Lower lobe of right lung (tissue), 2 donors: ENCODE measurements at regions not wholly inside any gene's neighbourhood (a gene's known extent, or its start where the extent isn't known, plus 50 kb on each side); places are given as distances from the start of the nearest gene placed in this dataset.

Experiments used
- ATAC-seq, 2 donors: fragments of 200-7000 bp; cut with Tn5 transposase; one replicate each; pipeline ENCODE4 v1.9.1; 2020 to 2022; ENCODE audit warnings: mild to moderate bottlenecking in 2 of 2, moderate library complexity in 2 of 2
- DNase-seq: peaks from one replicate; pipeline ENCODE4 v3.0.0-alpha.2; 2020
- H3K27ac ChIP-seq: fragments of 200-600 bp; one replicate; pipeline ENCODE4 v1.8.0; 2022
- H3K27me3 ChIP-seq: fragments of 200-600 bp; one replicate; pipeline ENCODE4 v1.8.0; 2022; ENCODE audit warnings: low read depth
- H3K36me3 ChIP-seq: fragments of 200-600 bp; one replicate; pipeline ENCODE4 v1.8.0; 2022; ENCODE audit warnings: mild to moderate bottlenecking
- H3K4me1 ChIP-seq: fragments of 200-600 bp; one replicate; pipeline ENCODE4 v1.8.0; 2022
- H3K4me3 ChIP-seq: fragments of 200-600 bp; one replicate; pipeline ENCODE4 v1.8.0; 2022; ENCODE audit warnings: mild to moderate bottlenecking
- H3K9me3 ChIP-seq: fragments of 200-600 bp; one replicate; pipeline ENCODE4 v1.8.0; 2022
- CTCF ChIP-seq: fragments of 200-600 bp; IDR thresholded peaks from one replicate; pipeline ENCODE4 v1.8.0; 2022; ENCODE audit warnings: antibody characterized with exemption, mild to moderate bottlenecking
- intact Hi-C: fragments of 100-400 bp; cut with DNase I; formaldehyde crosslinking; loops from one replicate; pipeline ENCODE4 v1.11.0; 2022
- donor health status: DM: no; HTN: yes; CAD: no; lungs with severe emphysema.

GRCh38 chr4:181688432-181688831 lies 554.8 kb upstream of the TENM3 start:
- intact Hi-C loops = no loop called here
- Histone ChIP-seq H3K27me3 (no peaks in the 10 kb centered on the region), H3K4me3 (no peak overlapping the region), H3K4me1 (no peaks in the 10 kb centered on the region), H3K9me3 (no peaks in the 10 kb centered on the region), H3K36me3 (no peaks in the 10 kb centered on the region), H3K27ac (no peak overlapping the region)
- no peak for DNase-seq
- no peak for ATAC-seq
- no peak for TF ChIP-seq CTCF

GRCh38 chr4:181688872-181689271 lies 554.3 kb upstream of the TENM3 start:
- Histone ChIP-seq H3K27ac (no peak overlapping the region), H3K4me1 (no peaks in the 10 kb centered on the region), H3K9me3 (no peaks in the 10 kb centered on the region), H3K36me3 (no peaks in the 10 kb centered on the region), H3K27me3 (no peaks in the 10 kb centered on the region), H3K4me3 (no peak overlapping the region)
- DNase-seq = no peak
- intact Hi-C loops = no loop called here
- TF ChIP-seq CTCF = no peak
- ATAC-seq = no peak

GRCh38 chr4:181690498-181690897 lies 552.7 kb upstream of the TENM3 start:
- H3K36me3 ChIP-seq = no peaks in the 10 kb centered on the region
- H3K27ac ChIP-seq = no peak overlapping the region

GRCh38 chr4:181692965-181693364 lies 550.2 kb upstream of the TENM3 start:
- Histone ChIP-seq H3K4me3 (no peak overlapping the region), H3K9me3 (no peaks in the 10 kb centered on the region), H3K36me3 (no peaks in the 10 kb centered on the region), H3K27me3 (no peaks in the 10 kb centered on the region), H3K27ac (no peak overlapping the region), H3K4me1 (no peaks in the 10 kb centered on the region)
- no peak for TF ChIP-seq CTCF
- ATAC-seq = no peak
- intact Hi-C loops = no loop called here
- DNase-seq = no peak

More at GRCh38 chr4:181690498-181690897, 552.7 kb upstream of the TENM3 start:
- Histone ChIP-seq H3K4me3 (no peak overlapping the region), H3K4me1 (no peaks in the 10 kb centered on the region), H3K9me3 (no peaks in the 10 kb centered on the region), H3K27me3 (no peaks in the 10 kb centered on the region)
- DNase-seq (no peak), ATAC-seq (no peak)
- intact Hi-C loops = no loop called here
- TF ChIP-seq CTCF = no peak

GRCh38 chr4:181693517-181693916 lies 549.7 kb upstream of the TENM3 start:
- TF ChIP-seq CTCF = no peak
- no peak overlapping the region for H3K27ac ChIP-seq
- H3K4me1 ChIP-seq = no peaks in the 10 kb centered on the region
- DNase-seq (no peak), ATAC-seq (no peak)
- no peak overlapping the region for H3K4me3 ChIP-seq
- intact Hi-C loops = no loop called here
- no peaks in the 10 kb centered on the region for H3K9me3 ChIP-seq
- H3K36me3 ChIP-seq = no peaks in the 10 kb centered on the region
- no peaks in the 10 kb centered on the region for H3K27me3 ChIP-seq

- no peaks in the 10 kb centered on the region for H3K36me3 ChIP-seq
- TF ChIP-seq CTCF = no peak
- intact Hi-C loops = no loop called here
- H3K27ac ChIP-seq = no peak overlapping the region
- H3K4me1 ChIP-seq = no peaks in the 10 kb centered on the region
- no peak overlapping the region for H3K4me3 ChIP-seq
- DNase-seq = no peak
- no peaks in the 10 kb centered on the region for H3K9me3 ChIP-seq
- no peak for ATAC-seq
- no peaks in the 10 kb centered on the region for H3K27me3 ChIP-seq
Observed at GRCh38 chr4:181698221-181698620, 545.0 kb upstream of the TENM3 start.
